GM12878 (cell line): ENCODE measurements at regions not wholly inside any gene's neighbourhood (a gene's known extent, or its start where the extent isn't known, plus 50 kb on each side); places are given as distances from the start of the nearest gene placed in this dataset.

Source experiments
- ATAC-seq: fragments of 200-7000 bp; cut with Tn5 transposase; 3 replicates; pipeline ENCODE4 v1.9.1; 2020; ENCODE audit warnings: mild to moderate bottlenecking, moderate library complexity
- BruUV-seq: library from RNA; stranded (reverse); fragments of 400-500 nt; replicated peaks from 2 replicates; lab custom pipeline; 2021; lab: Mats Ljungman, UMichigan
- CTCF ChIA-PET: fragments of 300-600 bp; sonication (Branson Sonifier 250); formaldehyde crosslinking; extraction: SDS; loops from one replicate; lab custom pipeline; 2021; ENCODE audit warnings: inconsistent platforms; lab: Yijun Ruan, JAX
- POLR2A ChIA-PET: fragments of 350-600 bp; formaldehyde crosslinking; extraction: SDS; loops from one replicate; lab custom pipeline; 2021; ENCODE audit warnings: inconsistent platforms; lab: Charles Lee
- RAD21 ChIA-PET: fragments of 300-600 bp; sonication (Branson Sonifier 250); formaldehyde crosslinking; loops from one replicate; lab custom pipeline; 2023; ENCODE audit warnings: antibody characterized with exemption; ENCODE audit not compliant: unreplicated experiment; lab: Charles Lee
- SMC1A ChIA-PET: fragments of 300-600 bp; sonication (Branson Sonifier 250); formaldehyde crosslinking; loops from one replicate; lab custom pipeline; 2023; ENCODE audit not compliant: unreplicated experiment, uncharacterized antibody; lab: Charles Lee
- DNase-seq: peaks from one replicate; pipeline ENCODE4 v3.0.0-alpha.2; 2011; ENCODE audit warnings: low read depth, low spot score
- FAIRE-seq: peaks from 3 replicates; lab custom pipeline; 2011; peaks lifted over from hg19 to GRCh38; lab: Jason Lieb, UNC
- H2AFZ ChIP-seq: 2 replicates; pipeline ENCODE4 v1.6.0; 2011; ENCODE audit warnings: low read depth, low read length, control low read depth; ENCODE audit not compliant: control insufficient read depth
- H3K27ac ChIP-seq: 2 replicates; pipeline ENCODE4 v1.5.1; 2011; ENCODE audit warnings: control low read depth; ENCODE audit not compliant: control insufficient read depth, insufficient read depth
- H3K27me3 ChIP-seq, 2 experiments: replicated peaks in 1 of 2; 2 replicates each; pipeline versions ENCODE4 v1.6.0 to v1.6.1; 2011; ENCODE audit warnings: low read length in 1 of 2; ENCODE audit not compliant: control insufficient read depth in 2 of 2, insufficient read depth in 2 of 2
- H3K36me3 ChIP-seq, 2 experiments: 2 replicates each; pipeline ENCODE4 v1.5.1; 2011; ENCODE audit warnings: low read length in 1 of 2; ENCODE audit not compliant: control insufficient read depth in 2 of 2, insufficient read depth in 2 of 2
- H3K4me1 ChIP-seq: 2 replicates; pipeline ENCODE4 v1.6.1; 2011; ENCODE audit warnings: mild to moderate bottlenecking, low read length, moderate library complexity, mixed read lengths; ENCODE audit not compliant: control insufficient read depth, insufficient read depth
- H3K4me2 ChIP-seq: 2 replicates; pipeline ENCODE4 v1.6.0; 2011; ENCODE audit warnings: control low read depth; ENCODE audit not compliant: control insufficient read depth, insufficient read depth
- H3K4me3 ChIP-seq: fragments of 200-600 bp; sonication (generic); 2 replicates; pipeline ENCODE4 v1.5.1; 2016
- H3K79me2 ChIP-seq: 2 replicates; pipeline ENCODE4 v1.6.0; 2011; ENCODE audit warnings: low read length; ENCODE audit not compliant: control insufficient read depth, insufficient read depth
- H3K9ac ChIP-seq: 2 replicates; pipeline ENCODE4 v1.8.0; 2011; ENCODE audit warnings: low read length, control low read depth, mixed read lengths; ENCODE audit not compliant: control insufficient read depth, insufficient read depth
- H3K9me3 ChIP-seq: replicated peaks from 3 replicates; pipeline ENCODE4 v1.5.1; 2011; ENCODE audit warnings: mild to moderate bottlenecking, low read length; ENCODE audit not compliant: control insufficient read depth, insufficient read depth
- H4K20me1 ChIP-seq: 2 replicates; pipeline ENCODE4 v1.6.0; 2011; ENCODE audit not compliant: control insufficient read depth, insufficient read depth
- HDAC6 ChIP-seq: fragments of 200-600 bp; sonication (generic); IDR thresholded peaks from one replicate; pipeline ENCODE4 v1.8.0; 2017; ENCODE audit warnings: antibody characterized with exemption; ENCODE audit not compliant: unreplicated experiment
- MTA3 ChIP-seq: IDR thresholded peaks from 2 replicates; pipeline ENCODE4 v1.6.1; 2012; ENCODE audit warnings: low read length, inconsistent platforms, borderline replicate concordance
- NBN ChIP-seq: fragments of 450-650 bp; IDR thresholded peaks from 2 replicates; pipeline ENCODE4 v1.6.1; 2016
- NR2C2 ChIP-seq: IDR thresholded peaks from 2 replicates; pipeline ENCODE4 v1.6.1; 2011; ENCODE audit warnings: borderline replicate concordance, low read depth; ENCODE audit not compliant: control insufficient read depth, insufficient read length
- PAX8 ChIP-seq: fragments of 450-650 bp; IDR thresholded peaks from 2 replicates; pipeline ENCODE4 v1.6.1; 2017; ENCODE audit warnings: mild to moderate bottlenecking, moderate library complexity
- POLR2AphosphoS5 ChIP-seq: IDR thresholded peaks from 2 replicates; pipeline ENCODE4 v1.6.1; 2011; ENCODE audit warnings: mild to moderate bottlenecking, low read length, inconsistent platforms
- RBBP5 ChIP-seq: fragments of 200-600 bp; sonication (generic); conservative IDR thresholded peaks from 2 replicates; pipeline ENCODE4 v1.6.1; 2016
- SIX5 ChIP-seq: IDR thresholded peaks from 2 replicates; pipeline ENCODE4 v1.6.1; 2011; ENCODE audit warnings: mild to moderate bottlenecking, low read depth, low read length, moderate library complexity; ENCODE audit not compliant: severe bottlenecking
- SMARCA5 ChIP-seq: fragments of 450-650 bp; IDR thresholded peaks from 2 replicates; pipeline ENCODE4 v1.6.1; 2017; ENCODE audit warnings: mild to moderate bottlenecking
- SPI1 ChIP-seq: IDR thresholded peaks from 2 replicates; pipeline ENCODE4 v1.6.1; 2011; ENCODE audit warnings: low read depth, mild to moderate bottlenecking, low read length, moderate library complexity, borderline replicate concordance; ENCODE audit not compliant: insufficient read depth
- WGBS: methylation state at CpG from one replicate; pipeline ENCODE4 v1.1.6; 2016; ENCODE audit warnings: low lambda C conversion rate; ENCODE audit not compliant: insufficient replicate concordance, insufficient coverage; ENCODE audit errors: missing lambda C conversion rate; 5-methylcytosine and 5-hydroxymethylcytosine counted together
- in situ Hi-C: fragments of 300-500 bp; cut with MboI; formaldehyde crosslinking; loops from 9 replicates; pipeline ENCODE4 v1.14.3; 2018; ENCODE audit warnings: mixed read lengths
- intact Hi-C: fragments of 100-400 bp; cut with micrococcal nuclease; formaldehyde crosslinking; loops from one replicate; pipeline ENCODE4 v1.14.2; 2022; ENCODE audit not compliant: unreplicated experiment
- TF ChIP-seq, protein P1 (sequence below): fragments of 450-650 bp; IDR thresholded peaks from 2 replicates; pipeline ENCODE4 v1.6.1; 2017; ENCODE audit warnings: mild to moderate bottlenecking, low read depth, inconsistent platforms; ENCODE audit not compliant: poor library complexity, severe bottlenecking
- TF ChIP-seq, protein P2 (sequence below): IDR thresholded peaks from 2 replicates; pipeline ENCODE4 v1.6.1; 2012; ENCODE audit warnings: mild to moderate bottlenecking, low read depth, low read length

- H3K4me1 ChIP-seq: no peaks in the 10 kb centered on the region
- intact Hi-C loops: no loop called here
- no peaks in the 10 kb centered on the region for H3K27me3 ChIP-seq
- no peaks in the 10 kb centered on the region for H3K36me3 ChIP-seq
- in situ Hi-C loops: no loop called here
- no peak overlapping the region for H3K27ac ChIP-seq
- ChIA-PET CTCF (no interaction called here), POLR2A (no interaction called here), SMC1A (no interaction called here), RAD21 (no interaction called here)
- WGBS: 23% methylated on average over 3 of the region's 3 CpGs
- no peak overlapping the region for H3K4me3 ChIP-seq
- no peak overlapping the region for H3K4me2 ChIP-seq
- H3K79me2 ChIP-seq: no peaks in the 10 kb centered on the region
- no peak overlapping the region for H3K9ac ChIP-seq
- ATAC-seq: no peak; the same call in 2 of the 3 replicates
- no peaks in the 10 kb centered on the region for H4K20me1 ChIP-seq
- no TSS peak for BruUV-seq
- H2AFZ ChIP-seq: no peak overlapping the region
- DNase-seq: no peak
- TF ChIP-seq RBBP5: no peak
- TF ChIP-seq MTA3: no peak
- TF ChIP-seq, protein P1, sequence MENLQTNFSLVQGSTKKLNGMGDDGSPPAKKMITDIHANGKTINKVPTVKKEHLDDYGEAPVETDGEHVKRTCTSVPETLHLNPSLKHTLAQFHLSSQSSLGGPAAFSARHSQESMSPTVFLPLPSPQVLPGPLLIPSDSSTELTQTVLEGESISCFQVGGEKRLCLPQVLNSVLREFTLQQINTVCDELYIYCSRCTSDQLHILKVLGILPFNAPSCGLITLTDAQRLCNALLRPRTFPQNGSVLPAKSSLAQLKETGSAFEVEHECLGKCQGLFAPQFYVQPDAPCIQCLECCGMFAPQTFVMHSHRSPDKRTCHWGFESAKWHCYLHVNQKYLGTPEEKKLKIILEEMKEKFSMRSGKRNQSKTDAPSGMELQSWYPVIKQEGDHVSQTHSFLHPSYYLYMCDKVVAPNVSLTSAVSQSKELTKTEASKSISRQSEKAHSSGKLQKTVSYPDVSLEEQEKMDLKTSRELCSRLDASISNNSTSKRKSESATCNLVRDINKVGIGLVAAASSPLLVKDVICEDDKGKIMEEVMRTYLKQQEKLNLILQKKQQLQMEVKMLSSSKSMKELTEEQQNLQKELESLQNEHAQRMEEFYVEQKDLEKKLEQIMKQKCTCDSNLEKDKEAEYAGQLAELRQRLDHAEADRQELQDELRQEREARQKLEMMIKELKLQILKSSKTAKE: no peak
- TF ChIP-seq, protein P2, sequence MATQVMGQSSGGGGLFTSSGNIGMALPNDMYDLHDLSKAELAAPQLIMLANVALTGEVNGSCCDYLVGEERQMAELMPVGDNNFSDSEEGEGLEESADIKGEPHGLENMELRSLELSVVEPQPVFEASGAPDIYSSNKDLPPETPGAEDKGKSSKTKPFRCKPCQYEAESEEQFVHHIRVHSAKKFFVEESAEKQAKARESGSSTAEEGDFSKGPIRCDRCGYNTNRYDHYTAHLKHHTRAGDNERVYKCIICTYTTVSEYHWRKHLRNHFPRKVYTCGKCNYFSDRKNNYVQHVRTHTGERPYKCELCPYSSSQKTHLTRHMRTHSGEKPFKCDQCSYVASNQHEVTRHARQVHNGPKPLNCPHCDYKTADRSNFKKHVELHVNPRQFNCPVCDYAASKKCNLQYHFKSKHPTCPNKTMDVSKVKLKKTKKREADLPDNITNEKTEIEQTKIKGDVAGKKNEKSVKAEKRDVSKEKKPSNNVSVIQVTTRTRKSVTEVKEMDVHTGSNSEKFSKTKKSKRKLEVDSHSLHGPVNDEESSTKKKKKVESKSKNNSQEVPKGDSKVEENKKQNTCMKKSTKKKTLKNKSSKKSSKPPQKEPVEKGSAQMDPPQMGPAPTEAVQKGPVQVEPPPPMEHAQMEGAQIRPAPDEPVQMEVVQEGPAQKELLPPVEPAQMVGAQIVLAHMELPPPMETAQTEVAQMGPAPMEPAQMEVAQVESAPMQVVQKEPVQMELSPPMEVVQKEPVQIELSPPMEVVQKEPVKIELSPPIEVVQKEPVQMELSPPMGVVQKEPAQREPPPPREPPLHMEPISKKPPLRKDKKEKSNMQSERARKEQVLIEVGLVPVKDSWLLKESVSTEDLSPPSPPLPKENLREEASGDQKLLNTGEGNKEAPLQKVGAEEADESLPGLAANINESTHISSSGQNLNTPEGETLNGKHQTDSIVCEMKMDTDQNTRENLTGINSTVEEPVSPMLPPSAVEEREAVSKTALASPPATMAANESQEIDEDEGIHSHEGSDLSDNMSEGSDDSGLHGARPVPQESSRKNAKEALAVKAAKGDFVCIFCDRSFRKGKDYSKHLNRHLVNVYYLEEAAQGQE: no peak
- TF ChIP-seq PAX8: no peak
- no peak for TF ChIP-seq SPI1
- TF ChIP-seq POLR2AphosphoS5: no peak
- no peak for TF ChIP-seq SIX5
- TF ChIP-seq SMARCA5: no peak
- TF ChIP-seq HDAC6: no peak
- TF ChIP-seq NR2C2: no peak
- TF ChIP-seq NBN: no peak
- no peaks in the 10 kb centered on the region; the same call in 2 of the 3 replicates for H3K9me3 ChIP-seq
- FAIRE-seq: no peak
These were observed 353.3 kb upstream of the ARID1B start for GRCh38 chr6:156423829-156424228.
